ENCODE measurements at regions not wholly inside any gene's neighbourhood (a gene's known extent, or its start where the extent isn't known, plus 50 kb on each side); places are given as distances from the start of the nearest gene placed in this dataset.

- Histone ChIP-seq H3K4me3 (no peak overlapping the region), H3K4me1 (no peaks in the 10 kb centered on the region), H3K27me3 (no peaks in the 10 kb centered on the region), H3K9me3 (no peaks in the 10 kb centered on the region), H3K27ac (no peak overlapping the region), H3K36me3 (no peaks in the 10 kb centered on the region)
- intact Hi-C loops (cut with DNase I), result loop anchor here in 1 of 3 donors (10.0 kb wide), 1 partner anchor 802 kb away; no protein-coding TSS in a partner anchor
- no peak for TF ChIP-seq CTCF (IDR thresholded peaks at IDR 0.05)
- FAIRE-seq (no peak), DNase-seq (no peak), ATAC-seq (no peak)
- 55 to 68% methylated on average over 5 of the region's 5 CpGs for WGBS, 2 donors
Measured at GRCh38 chr2:3962719-3963118, 259.3 kb downstream of the DCDC2C start.

- no peak for ATAC-seq
- no peak for FAIRE-seq
- Histone ChIP-seq H3K27me3 (peaks cover 0 to 1% (median 0%) of the 10 kb centered on the region in 4 donors), H3K9me3 (no peaks in the 10 kb centered on the region), H3K27ac (no peak overlapping the region), H3K4me3 (no peak overlapping the region), H3K36me3 (no peaks in the 10 kb centered on the region), H3K4me1 (no peaks in the 10 kb centered on the region)
- intact Hi-C loops (cut with DNase I), result loop anchor here in 1 of 3 donors (10.0 kb wide), 1 partner anchor 800 kb away; no protein-coding TSS in a partner anchor
- DNase-seq, result no peak
- TF ChIP-seq CTCF (IDR thresholded peaks at IDR 0.05), result no peak
- WGBS, 2 donors, result 65 to 81% methylated on average over 10 of the region's 10 CpGs
Measured at GRCh38 chr2:3965211-3965610, 261.8 kb downstream of the DCDC2C start.

GRCh38 chr2:3965953-3966352 is 262.6 kb downstream of the DCDC2C start:
- H3K4me3 ChIP-seq, result no peak overlapping the region
- no peaks in the 10 kb centered on the region for H3K4me1 ChIP-seq
- FAIRE-seq (no peak), ATAC-seq (no peak), DNase-seq (no peak)
- intact Hi-C loops (cut with DNase I), result loop anchor here in 1 of 3 donors (10.0 kb wide), 1 partner anchor 799 kb away; no protein-coding TSS in a partner anchor
- H3K27me3 ChIP-seq, result peaks cover 0 to 2% (median 0%) of the 10 kb centered on the region in 4 donors
- H3K27ac ChIP-seq, result no peak overlapping the region
- no peaks in the 10 kb centered on the region for H3K9me3 ChIP-seq
- H3K36me3 ChIP-seq, result no peaks in the 10 kb centered on the region
- 55 to 58% methylated on average over 5 of the region's 5 CpGs for WGBS, 2 donors
- no peak for TF ChIP-seq CTCF (IDR thresholded peaks at IDR 0.05)

GRCh38 chr2:3966470-3966869 is 263.1 kb downstream of the DCDC2C start:
- Histone ChIP-seq H3K9me3 (no peaks in the 10 kb centered on the region), H3K27me3 (peaks cover 0 to 2% (median 0%) of the 10 kb centered on the region in 4 donors), H3K4me1 (no peaks in the 10 kb centered on the region), H3K36me3 (no peaks in the 10 kb centered on the region), H3K27ac (no peak overlapping the region), H3K4me3 (no peak overlapping the region)
- DNase-seq, result no peak
- no peak for TF ChIP-seq CTCF (IDR thresholded peaks at IDR 0.05)
- ATAC-seq, result no peak
- WGBS, 2 donors, result 66 to 80% methylated on average over 5 of the region's 5 CpGs
- FAIRE-seq, result no peak
- intact Hi-C loops (cut with DNase I), result loop anchor here in 1 of 3 donors (10.0 kb wide), 1 partner anchor 798 kb away; no protein-coding TSS in a partner anchor

GRCh38 chr2:3968736-3969135 is 265.4 kb downstream of the DCDC2C start:
- H3K9me3 ChIP-seq, result no peaks in the 10 kb centered on the region
- H3K4me3 ChIP-seq, result no peak overlapping the region
- H3K4me1 ChIP-seq, result no peaks in the 10 kb centered on the region
- DNase-seq (no peak), FAIRE-seq (no peak), ATAC-seq (no peak)
- intact Hi-C loops (cut with DNase I), result loop anchor here in 1 of 3 donors (10.0 kb wide), 1 partner anchor 796 kb away; no protein-coding TSS in a partner anchor
- no peaks in the 10 kb centered on the region for H3K36me3 ChIP-seq
- H3K27me3 ChIP-seq, result peaks cover 0 to 2% (median 0%) of the 10 kb centered on the region in 4 donors
- TF ChIP-seq CTCF (IDR thresholded peaks at IDR 0.05), result no peak
- 39 to 42% methylated on average over 6 of the region's 6 CpGs for WGBS, 2 donors
- no peak overlapping the region for H3K27ac ChIP-seq

All from pancreas (tissue), 10 donors.